GM23338 (cell line): ENCODE measurements at regions not wholly inside any gene's neighbourhood (a gene's known extent, or its start where the extent isn't known, plus 50 kb on each side); places are given as distances from the start of the nearest gene placed in this dataset.

Source experiments
- ATAC-seq: fragments of 200-7000 bp; cut with Tn5 transposase; 3 replicates; pipeline ENCODE4 v1.9.1; 2020
- DNase-seq: peaks from one replicate; pipeline ENCODE4 v3.0.0-alpha.2; 2015; ENCODE audit warnings: low spot score
- H2AFZ ChIP-seq: fragments of 200-600 bp; sonication (generic); 2 replicates; pipeline ENCODE4 v1.8.0; 2016; ENCODE audit warnings: antibody characterized with exemption, mild to moderate bottlenecking, moderate library complexity
- H3F3A ChIP-seq: fragments of 200-600 bp; sonication (generic); replicated peaks from 2 replicates; pipeline ENCODE4 v1.8.0; 2017; ENCODE audit warnings: antibody characterized with exemption, mixed run types, low read depth
- H3K27ac ChIP-seq: fragments of 200-600 bp; sonication (generic); 2 replicates; pipeline ENCODE4 v1.6.1; 2016; ENCODE audit warnings: low read depth
- H3K27me3 ChIP-seq: fragments of 200-600 bp; sonication (generic); 2 replicates; pipeline ENCODE4 v1.8.0; 2016; ENCODE audit warnings: mild to moderate bottlenecking, mixed run types, moderate library complexity; ENCODE audit not compliant: insufficient read depth
- H3K36me3 ChIP-seq: fragments of 200-600 bp; sonication (generic); 2 replicates; pipeline ENCODE4 v1.8.0; 2016; ENCODE audit warnings: mild to moderate bottlenecking; ENCODE audit not compliant: insufficient read depth
- H3K4me1 ChIP-seq: fragments of 200-600 bp; sonication (generic); 2 replicates; pipeline ENCODE4 v1.8.0; 2016; ENCODE audit warnings: mild to moderate bottlenecking, moderate library complexity; ENCODE audit not compliant: insufficient read depth
- H3K4me2 ChIP-seq: fragments of 200-600 bp; sonication (generic); 2 replicates; pipeline ENCODE4 v1.7.1; 2017; ENCODE audit warnings: mixed run types
- H3K4me3 ChIP-seq: fragments of 200-600 bp; sonication (generic); 2 replicates; pipeline ENCODE4 v1.6.1; 2016; ENCODE audit warnings: mixed run types
- H3K79me2 ChIP-seq: fragments of 200-600 bp; sonication (generic); replicated peaks from 2 replicates; pipeline ENCODE4 v1.8.0; 2017; ENCODE audit warnings: mild to moderate bottlenecking; ENCODE audit not compliant: insufficient read depth
- H3K9me2 ChIP-seq: fragments of 200-600 bp; sonication (generic); 2 replicates; pipeline ENCODE4 v1.8.0; 2017; ENCODE audit not compliant: insufficient read depth
- H4K20me1 ChIP-seq: fragments of 200-600 bp; sonication (generic); replicated peaks from 2 replicates; pipeline ENCODE4 v1.8.0; 2017; ENCODE audit warnings: mild to moderate bottlenecking; ENCODE audit not compliant: insufficient read depth
- H3K27ac Mint-ChIP-seq: 2 replicates; pipeline ENCODE4 v1.8.0; 2020; ENCODE audit warnings: inconsistent platforms, mild to moderate bottlenecking, moderate library complexity, mixed read lengths
- H3K27me3 Mint-ChIP-seq: 3 replicates; pipeline ENCODE4 v1.8.0; 2022; ENCODE audit warnings: low read depth, mild to moderate bottlenecking, moderate library complexity, mixed read lengths, inconsistent platforms; ENCODE audit not compliant: insufficient read depth, poor library complexity
- H3K36me3 Mint-ChIP-seq: 3 replicates; pipeline ENCODE4 v1.8.0; 2021; ENCODE audit warnings: low read depth, mild to moderate bottlenecking, inconsistent platforms, moderate library complexity, mixed read lengths
- H3K4me1 Mint-ChIP-seq: 3 replicates; pipeline ENCODE4 v1.8.0; 2020; ENCODE audit warnings: mild to moderate bottlenecking, inconsistent platforms, mixed read lengths
- H3K4me3 Mint-ChIP-seq: 3 replicates; pipeline ENCODE4 v1.8.0; 2021; ENCODE audit warnings: moderate library complexity, mild to moderate bottlenecking, inconsistent platforms, mixed read lengths
- H3K9me3 Mint-ChIP-seq: 3 replicates; pipeline ENCODE4 v1.8.0; 2020; ENCODE audit warnings: moderate library complexity, mild to moderate bottlenecking, inconsistent platforms, mixed read lengths
- CREB1 ChIP-seq: fragments of 250-450 bp; sonication (Bioruptor Pico); IDR thresholded peaks from 2 replicates; pipeline ENCODE4 v1.5.0; 2020; ENCODE audit warnings: low read depth, mild to moderate bottlenecking, moderate library complexity
- CTCF ChIP-seq, 2 experiments: fragments of 200-600 bp in 1 of 2; sonication (generic) in 1 of 2; conservative IDR thresholded peaks; 2 replicates each; pipeline versions ENCODE4 v1.5.1 to v1.6.1; 2016 to 2017; ENCODE audit warnings: antibody characterized with exemption in 2 of 2, low read depth in 2 of 2, mild to moderate bottlenecking in 2 of 2, moderate library complexity in 1 of 2
- ETS1 ChIP-seq: IDR thresholded peaks from 2 replicates; pipeline ENCODE4 v1.6.1; 2016; ENCODE audit warnings: antibody characterized with exemption
- EZH2 ChIP-seq: fragments of 200-600 bp; sonication (generic); IDR thresholded peaks from one replicate; pipeline ENCODE4 v1.8.0; 2017; ENCODE audit warnings: antibody characterized with exemption, mild to moderate bottlenecking, low read depth; ENCODE audit not compliant: unreplicated experiment
- JUNB ChIP-seq: IDR thresholded peaks from one replicate; pipeline ENCODE4 v1.6.1; 2016; ENCODE audit warnings: antibody characterized with exemption; ENCODE audit not compliant: unreplicated experiment
- NANOG ChIP-seq: IDR thresholded peaks from 2 replicates; pipeline ENCODE4 v1.6.1; 2016; ENCODE audit warnings: antibody characterized with exemption, borderline replicate concordance
- POLR2AphosphoS5 ChIP-seq: IDR thresholded peaks from 2 replicates; pipeline ENCODE4 v1.6.1; 2016; ENCODE audit warnings: antibody characterized with exemption, low read depth
- REST ChIP-seq: IDR thresholded peaks from one replicate; pipeline ENCODE4 v1.6.1; 2018; ENCODE audit warnings: antibody characterized with exemption; ENCODE audit not compliant: unreplicated experiment
- STAT1 ChIP-seq: IDR thresholded peaks from one replicate; pipeline ENCODE4 v1.6.1; 2016; ENCODE audit warnings: antibody characterized with exemption; ENCODE audit not compliant: unreplicated experiment
- ZNF114 ChIP-seq: fragments of 250-450 bp; sonication (Bioruptor Pico); IDR thresholded peaks from 2 replicates; pipeline ENCODE4 v1.5.0; 2020; ENCODE audit warnings: mild to moderate bottlenecking, moderate library complexity
- ZNF331 ChIP-seq: fragments of 250-450 bp; sonication (Bioruptor Pico); IDR thresholded peaks from 2 replicates; pipeline ENCODE4 v1.5.0; 2020; ENCODE audit warnings: low read depth, mild to moderate bottlenecking, moderate library complexity

- no peak for TF ChIP-seq REST
- no peak for TF ChIP-seq ETS1
- no peak for TF ChIP-seq NANOG
- TF ChIP-seq ZNF331 = no peak
- TF ChIP-seq CTCF (conservative IDR thresholded peaks at IDR 0.05; ENCODE audit: low read depth in 2 of 2) = no peak
Observed at GRCh38 chr10:24104895-24105294, 104.0 kb upstream of the KIAA1217 start (continued).

GRCh38 chr10:24113901-24114300, 95.0 kb upstream of the KIAA1217 start:
- no peak overlapping the region for H3K4me3 Mint-ChIP-seq
- H3K27me3 Mint-ChIP-seq = no peaks in the 10 kb centered on the region
- DNase-seq = no peak
- no peak overlapping the region for H3K27ac ChIP-seq
- H3K9me3 Mint-ChIP-seq = no peaks in the 10 kb centered on the region
- no peaks in the 10 kb centered on the region for H3K79me2 ChIP-seq
- peaks cover 13% of the 10 kb centered on the region; the same call in 1 of the 2 replicates for H3K4me1 ChIP-seq
- H3K4me2 ChIP-seq = no peak overlapping the region
- H3K4me1 Mint-ChIP-seq = peaks cover 16% of the 10 kb centered on the region
- no peaks in the 10 kb centered on the region for H3F3A ChIP-seq
- no peak for ATAC-seq
- H3K27ac Mint-ChIP-seq = no peak overlapping the region
- H3K36me3 ChIP-seq = no peaks in the 10 kb centered on the region
- H3K4me3 ChIP-seq = no peak overlapping the region
- no peaks in the 10 kb centered on the region for H4K20me1 ChIP-seq
- H3K9me2 ChIP-seq = no peaks in the 10 kb centered on the region
- H3K36me3 Mint-ChIP-seq = no peaks in the 10 kb centered on the region
- no peaks in the 10 kb centered on the region for H3K27me3 ChIP-seq
- H2AFZ ChIP-seq = no peak overlapping the region
- TF ChIP-seq POLR2AphosphoS5 (no peak), EZH2 (no peak), ZNF331 (no peak), REST (no peak), CREB1 (CRISPR knock-in tag) (no peak), CTCF (conservative IDR thresholded peaks at IDR 0.05; ENCODE audit: low read depth in 2 of 2) (no peak), ZNF114 (CRISPR knock-in tag) (no peak), ETS1 (no peak), NANOG (no peak), JUNB (no peak), STAT1 (no peak)
